GM20000 (cell line): ENCODE measurements at regions not wholly inside any gene's neighbourhood (a gene's known extent, or its start where the extent isn't known, plus 50 kb on each side); places are given as distances from the start of the nearest gene placed in this dataset.
A peak's percentile ranks its signal among the peaks of the same experiment; 100 is the strongest.

Experiments
- DNase-seq: peaks from one replicate; pipeline ENCODE4 v3.0.0; 2012; ENCODE audit warnings: low spot score
- TF ChIP-seq, protein P1 (sequence below): IDR thresholded peaks from 2 replicates; pipeline ENCODE4 v1.5.1; 2012; ENCODE audit warnings: mild to moderate bottlenecking, control low read depth; ENCODE audit errors: extremely low read depth, missing control alignments

DNA sequence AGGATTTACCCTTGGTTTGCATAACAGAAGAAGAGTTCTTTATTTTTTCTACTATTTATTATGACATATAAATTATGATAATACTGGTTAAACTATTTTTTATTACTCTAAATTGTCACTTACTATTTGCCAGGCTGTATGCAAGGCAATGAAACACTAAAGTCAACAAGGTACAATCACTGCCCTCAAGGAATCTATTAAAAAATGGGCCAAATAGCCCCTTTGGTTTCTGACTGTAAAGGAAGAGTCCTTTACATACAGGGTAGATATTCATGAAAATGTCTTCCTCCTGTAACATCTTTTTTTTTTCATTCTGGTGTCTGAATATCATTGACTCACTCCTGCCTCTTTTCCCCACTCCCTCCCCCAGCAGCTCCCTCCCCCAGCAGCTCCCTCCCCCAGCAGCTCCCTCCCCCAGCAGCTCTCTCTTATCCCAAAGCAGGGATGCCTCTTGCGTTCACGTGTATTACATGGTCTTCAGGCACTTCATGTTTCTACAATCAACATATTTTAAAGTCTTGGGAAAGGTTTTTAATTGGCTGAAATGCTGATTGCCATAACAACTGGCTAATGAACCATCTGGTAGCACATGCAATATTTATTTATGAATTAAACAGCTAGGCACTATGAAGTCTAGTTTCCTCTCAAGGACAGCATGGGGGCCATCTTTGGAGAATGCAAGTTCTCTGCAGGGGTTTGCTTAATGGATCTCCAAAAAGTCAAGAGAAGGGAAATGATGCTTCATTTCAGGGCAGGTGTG is 400.4 kb upstream of the PLXNA2 start:
- TF ChIP-seq, protein P1, sequence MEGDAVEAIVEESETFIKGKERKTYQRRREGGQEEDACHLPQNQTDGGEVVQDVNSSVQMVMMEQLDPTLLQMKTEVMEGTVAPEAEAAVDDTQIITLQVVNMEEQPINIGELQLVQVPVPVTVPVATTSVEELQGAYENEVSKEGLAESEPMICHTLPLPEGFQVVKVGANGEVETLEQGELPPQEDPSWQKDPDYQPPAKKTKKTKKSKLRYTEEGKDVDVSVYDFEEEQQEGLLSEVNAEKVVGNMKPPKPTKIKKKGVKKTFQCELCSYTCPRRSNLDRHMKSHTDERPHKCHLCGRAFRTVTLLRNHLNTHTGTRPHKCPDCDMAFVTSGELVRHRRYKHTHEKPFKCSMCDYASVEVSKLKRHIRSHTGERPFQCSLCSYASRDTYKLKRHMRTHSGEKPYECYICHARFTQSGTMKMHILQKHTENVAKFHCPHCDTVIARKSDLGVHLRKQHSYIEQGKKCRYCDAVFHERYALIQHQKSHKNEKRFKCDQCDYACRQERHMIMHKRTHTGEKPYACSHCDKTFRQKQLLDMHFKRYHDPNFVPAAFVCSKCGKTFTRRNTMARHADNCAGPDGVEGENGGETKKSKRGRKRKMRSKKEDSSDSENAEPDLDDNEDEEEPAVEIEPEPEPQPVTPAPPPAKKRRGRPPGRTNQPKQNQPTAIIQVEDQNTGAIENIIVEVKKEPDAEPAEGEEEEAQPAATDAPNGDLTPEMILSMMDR = no peak
- no peak for DNase-seq

DNA sequence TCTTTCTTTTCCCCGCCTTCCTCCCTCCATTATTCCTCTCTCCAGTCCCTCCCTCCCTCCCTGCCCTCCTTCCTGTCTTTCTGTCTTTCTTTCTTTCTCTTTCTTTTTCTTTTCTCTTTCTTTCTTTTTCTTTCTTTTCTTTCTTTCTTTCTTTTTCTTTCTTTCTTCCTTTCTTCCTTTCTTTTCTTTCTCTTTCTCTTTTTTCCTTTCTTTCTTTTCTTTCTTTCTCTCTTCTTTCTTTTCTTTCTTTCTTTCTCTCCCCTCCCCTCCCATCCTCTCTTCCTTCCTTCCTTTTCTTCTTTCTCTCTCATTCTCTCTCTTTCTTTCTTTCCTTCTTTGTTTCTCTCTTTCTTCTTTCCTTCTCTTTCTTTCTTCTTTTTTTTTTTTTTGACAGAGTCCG is 402.2 kb upstream of the PLXNA2 start:
- TF ChIP-seq, protein P1 = no peak
- no peak for DNase-seq

DNA sequence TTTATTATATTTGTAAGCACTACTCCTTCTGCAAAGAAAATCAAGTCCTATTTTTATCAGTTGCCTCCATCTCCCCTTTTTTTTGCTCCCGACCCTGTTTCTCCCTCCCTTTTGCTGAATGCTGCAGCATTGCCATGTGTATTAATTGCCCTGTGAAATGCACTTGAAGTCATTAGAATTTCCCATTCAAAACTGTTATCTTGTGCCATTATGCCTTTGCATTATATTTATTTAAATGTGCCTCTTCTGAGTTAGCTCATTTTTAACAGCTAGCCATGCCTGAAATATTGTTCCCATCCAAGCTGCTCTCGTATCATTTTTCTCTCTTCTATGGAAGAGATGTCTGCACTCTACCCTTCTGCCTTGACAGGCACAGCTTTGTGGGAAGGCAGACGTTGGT is 404.0 kb upstream of the PLXNA2 start:
- DNase-seq = no peak

DNA sequence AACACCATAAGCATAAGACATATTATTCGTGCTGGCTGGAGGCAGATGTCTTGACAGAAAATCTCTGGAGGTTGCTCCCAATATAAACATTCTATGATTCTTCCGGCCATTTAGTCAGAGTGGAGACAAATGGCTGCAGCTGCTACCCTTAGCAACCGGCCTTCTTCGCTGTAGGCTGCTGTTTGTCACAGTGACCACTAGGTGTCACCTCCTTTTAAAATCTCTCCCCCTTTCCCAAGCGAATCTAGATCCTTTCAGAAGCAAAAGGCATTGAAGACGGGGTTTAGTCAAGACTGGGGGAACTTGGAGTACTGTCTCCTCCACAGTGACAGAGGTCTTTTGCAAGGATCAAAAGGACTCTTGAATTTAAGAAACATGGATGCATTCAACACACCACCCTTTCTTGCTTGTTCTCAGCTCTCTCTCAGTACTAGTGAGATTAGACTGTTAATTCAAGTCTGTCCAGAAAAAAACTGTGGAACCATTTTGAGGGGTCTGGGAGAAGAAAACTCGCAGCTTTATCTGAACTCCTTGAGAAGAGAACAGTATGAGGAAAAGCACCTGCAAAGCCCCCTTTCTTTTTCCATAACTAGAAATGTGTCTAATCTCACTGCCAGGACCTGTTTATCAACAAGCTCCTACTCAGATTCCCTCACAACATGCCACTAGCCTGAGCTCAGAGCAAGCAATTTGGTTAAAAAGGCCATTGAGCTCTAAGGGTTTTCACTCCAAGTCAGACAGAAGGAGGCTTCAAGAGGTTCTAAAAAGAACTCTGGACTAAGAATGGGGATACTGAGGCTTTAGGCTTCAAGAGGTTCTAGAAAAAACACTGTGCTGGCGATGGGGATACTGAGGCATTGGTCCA is 408.3 kb upstream of the PLXNA2 start:
- TF ChIP-seq, protein P1 = peak; percentile 56
- DNase-seq = peak; percentile 67

More for the DNA sequence above, 404.0 kb upstream of the PLXNA2 start:
- TF ChIP-seq, protein P1 = no peak

DNA sequence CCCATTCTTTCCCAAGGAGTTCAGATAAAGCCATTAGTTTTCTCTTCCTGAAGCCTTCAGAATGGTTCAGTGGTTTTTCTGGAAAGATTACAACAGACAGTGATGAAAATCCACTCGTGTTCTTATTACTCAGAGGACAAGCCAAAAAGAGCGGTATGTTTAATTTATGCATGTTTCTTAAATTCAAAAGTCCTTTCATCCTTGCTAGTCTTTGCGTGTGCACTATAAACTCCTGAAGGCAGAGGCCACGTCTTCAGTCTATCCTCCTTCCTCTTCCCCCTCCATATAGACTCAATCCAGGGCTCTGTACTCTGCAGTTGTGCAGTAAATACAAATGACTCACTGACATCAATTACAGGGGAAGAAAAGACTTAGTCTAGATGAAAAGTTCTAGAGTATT is 409.2 kb upstream of the PLXNA2 start:
- DNase-seq = no peak
- TF ChIP-seq, protein P1 = no peak

DNA sequence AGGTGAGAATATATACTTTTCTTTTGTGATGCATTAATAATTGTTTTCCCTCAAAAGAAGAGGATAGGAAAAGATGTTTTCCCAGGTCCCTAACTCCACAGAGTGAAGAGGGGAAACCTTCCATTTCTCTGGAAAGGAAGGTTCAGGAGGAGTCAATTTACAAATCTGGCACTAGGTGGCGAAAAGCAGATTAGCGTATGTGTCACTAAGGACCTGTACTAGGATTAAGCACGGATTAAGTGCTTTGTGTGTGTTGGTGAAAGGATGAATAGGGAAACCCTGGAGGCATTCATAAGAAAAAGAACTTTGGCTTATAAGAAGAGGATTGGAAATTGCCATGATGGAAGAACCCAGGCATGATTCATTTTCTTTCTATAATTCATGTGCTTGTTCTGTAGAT is 410.1 kb upstream of the PLXNA2 start:
- DNase-seq = no peak
- TF ChIP-seq, protein P1 = peak; percentile 36

DNA sequence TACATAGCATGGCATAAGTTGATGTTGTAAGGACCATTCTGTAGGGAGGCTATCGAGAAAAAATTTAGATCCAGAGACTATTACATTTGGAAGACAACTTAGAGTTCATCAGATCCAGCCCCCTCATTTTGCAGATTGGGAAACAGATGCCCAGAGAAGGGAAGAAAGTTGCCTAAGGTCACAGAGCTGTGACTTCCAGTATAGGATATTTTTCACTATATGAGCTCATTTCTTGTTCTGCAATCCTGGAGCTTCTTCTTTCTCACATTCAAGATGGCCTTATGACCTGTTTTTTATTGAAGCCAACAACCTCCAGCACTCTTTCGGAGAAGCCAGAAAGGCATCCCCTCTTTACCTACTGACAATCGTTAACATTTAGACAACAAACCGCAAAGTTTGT is 421.8 kb upstream of the PLXNA2 start:
- DNase-seq = no peak
- TF ChIP-seq, protein P1 = no peak
